Muscle layer of colon (tissue), 2 donors: ENCODE measurements at regions not wholly inside any gene's neighbourhood (a gene's known extent, or its start where the extent isn't known, plus 50 kb on each side); places are given as distances from the start of the nearest gene placed in this dataset.
"Not testable (repeated sequence)": the region's sequence is repeated elsewhere in the genome, so short reads cannot be mapped to it uniquely, and the experiment has no call there.

ENCODE experiments used
- H3K27ac ChIP-seq: one replicate; pipeline ENCODE4 v1.7.0; 2013; ENCODE audit warnings: low read depth, mild to moderate bottlenecking, low read length, moderate library complexity
- H3K27me3 ChIP-seq, 2 donors: one replicate each; pipeline ENCODE4 v1.7.0; 2013; ENCODE audit warnings: low read length in 2 of 2, mild to moderate bottlenecking in 2 of 2; ENCODE audit not compliant: insufficient read depth in 2 of 2, control insufficient read depth in 1 of 2
- H3K36me3 ChIP-seq: one replicate; pipeline ENCODE4 v1.7.0; 2013; ENCODE audit warnings: mild to moderate bottlenecking, low read length; ENCODE audit not compliant: insufficient read depth
- H3K4me1 ChIP-seq: one replicate; pipeline ENCODE4 v1.7.0; 2013; ENCODE audit warnings: mild to moderate bottlenecking, low read length; ENCODE audit not compliant: insufficient read depth
- H3K4me3 ChIP-seq, 2 donors: one replicate each; pipeline ENCODE4 v1.7.0; 2013; ENCODE audit warnings: low read length in 2 of 2, low read depth in 1 of 2, mild to moderate bottlenecking in 1 of 2, moderate library complexity in 1 of 2
- H3K9ac ChIP-seq: one replicate; pipeline ENCODE4 v1.7.0; 2013; ENCODE audit warnings: low read length
- H3K9me3 ChIP-seq: one replicate; pipeline ENCODE4 v1.7.0; 2013; ENCODE audit warnings: mild to moderate bottlenecking, low read length
- donor health status: abdominal sarcoma.
- donor health status: Adenocarcinoma of cecum.

GRCh38 chr7:26078437-26079336, 73.3 kb upstream of the NFE2L3 start:
- peaks cover 19% of the 10 kb centered on the region for H3K4me1 ChIP-seq
- peaks cover 13 to 44% of the 10 kb centered on the region in 2 donors for H3K27me3 ChIP-seq
- H3K27ac ChIP-seq, result no peak overlapping the region
- H3K36me3 ChIP-seq, result no peaks in the 10 kb centered on the region
- no peaks in the 10 kb centered on the region for H3K9me3 ChIP-seq
- peak overlapping the region in 1 of 2 donors; percentile 10 for H3K4me3 ChIP-seq
- H3K9ac ChIP-seq, result no peak overlapping the region

GRCh38 chr7:26081638-26082037, 70.4 kb upstream of the NFE2L3 start:
- Histone ChIP-seq H3K4me3 (no peak overlapping the region), H3K27ac (no peak overlapping the region), H3K36me3 (no peaks in the 10 kb centered on the region), H3K27me3 (peaks cover 13 to 53% of the 10 kb centered on the region in 2 donors), H3K9ac (no peak overlapping the region), H3K9me3 (no peaks in the 10 kb centered on the region), H3K4me1 (peaks cover 19% of the 10 kb centered on the region)

- no peaks in the 10 kb centered on the region for H3K9me3 ChIP-seq
- H3K27ac ChIP-seq, result no peak overlapping the region
- no peaks in the 10 kb centered on the region for H3K36me3 ChIP-seq
- H3K4me3 ChIP-seq, result no peak overlapping the region
- H3K27me3 ChIP-seq, result peaks cover 13 to 48% of the 10 kb centered on the region in 2 donors
- no peak overlapping the region for H3K9ac ChIP-seq
- H3K4me1 ChIP-seq, result peaks cover 16% of the 10 kb centered on the region
Measured at GRCh38 chr7:26083113-26083512, 68.9 kb upstream of the NFE2L3 start.

- Histone ChIP-seq H3K27ac (no peak overlapping the region), H3K27me3 (peaks cover 10 to 41% of the 10 kb centered on the region in 2 donors), H3K4me3 (no peak overlapping the region), H3K9me3 (no peaks in the 10 kb centered on the region), H3K4me1 (peaks cover 3% of the 10 kb centered on the region), H3K9ac (no peak overlapping the region), H3K36me3 (no peaks in the 10 kb centered on the region)
Measured at GRCh38 chr7:26084418-26084817, 67.6 kb upstream of the NFE2L3 start.

GRCh38 chr7:26085771-26086170, 66.2 kb upstream of the NFE2L3 start:
- Histone ChIP-seq H3K4me1 (no peaks in the 10 kb centered on the region), H3K9ac (no peak overlapping the region)

GRCh38 chr7:26087321-26088091, 64.5 kb upstream of the NFE2L3 start:
- peaks cover 0 to 10% of the 10 kb centered on the region in 2 donors for H3K27me3 ChIP-seq
- no peaks in the 10 kb centered on the region for H3K9me3 ChIP-seq
- H3K9ac ChIP-seq, result no peak overlapping the region
- H3K27ac ChIP-seq, result no peak overlapping the region
- H3K4me3 ChIP-seq, result no peak overlapping the region
- H3K4me1 ChIP-seq, result no peaks in the 10 kb centered on the region
- no peaks in the 10 kb centered on the region for H3K36me3 ChIP-seq

More at GRCh38 chr7:26085771-26086170, 66.2 kb upstream of the NFE2L3 start:
- no peak overlapping the region for H3K4me3 ChIP-seq
- H3K27ac ChIP-seq, result no peak overlapping the region
- no peaks in the 10 kb centered on the region for H3K36me3 ChIP-seq
- H3K9me3 ChIP-seq, result no peaks in the 10 kb centered on the region
- H3K27me3 ChIP-seq, result peaks cover 0 to 28% of the 10 kb centered on the region in 2 donors

- H3K27ac ChIP-seq, H3K9ac ChIP-seq, H3K4me3 ChIP-seq: not testable (repeated sequence)
Measured at GRCh38 chr7:26089469-26089868, 62.5 kb upstream of the NFE2L3 start.

GRCh38 chr7:26090927-26091519, 61.0 kb upstream of the NFE2L3 start:
- no peak overlapping the region for H3K9ac ChIP-seq
- H3K27ac ChIP-seq, result no peak overlapping the region
- no peaks in the 10 kb centered on the region for H3K27me3 ChIP-seq
- no peaks in the 10 kb centered on the region for H3K9me3 ChIP-seq
- no peak overlapping the region for H3K4me3 ChIP-seq
- H3K4me1 ChIP-seq, result no peaks in the 10 kb centered on the region
- H3K36me3 ChIP-seq, result no peaks in the 10 kb centered on the region

More at GRCh38 chr7:26089469-26089868, 62.5 kb upstream of the NFE2L3 start:
- not testable (repeated sequence) for H3K36me3 ChIP-seq, H3K4me1 ChIP-seq, H3K9me3 ChIP-seq, H3K27me3 ChIP-seq

GRCh38 chr7:26091933-26092332, 60.1 kb upstream of the NFE2L3 start:
- no peak overlapping the region for H3K27ac ChIP-seq
- no peaks in the 10 kb centered on the region for H3K36me3 ChIP-seq
- H3K27me3 ChIP-seq, result no peaks in the 10 kb centered on the region
- no peaks in the 10 kb centered on the region for H3K9me3 ChIP-seq
- no peak overlapping the region for H3K9ac ChIP-seq
- H3K4me3 ChIP-seq, result no peak overlapping the region
- no peaks in the 10 kb centered on the region for H3K4me1 ChIP-seq

GRCh38 chr7:26093023-26093422, 59.0 kb upstream of the NFE2L3 start:
- no peaks in the 10 kb centered on the region for H3K9me3 ChIP-seq
- no peak overlapping the region for H3K27ac ChIP-seq
- no peak overlapping the region for H3K4me3 ChIP-seq
- H3K27me3 ChIP-seq, result no peaks in the 10 kb centered on the region
- no peaks in the 10 kb centered on the region for H3K4me1 ChIP-seq
- H3K9ac ChIP-seq, result no peak overlapping the region
- H3K36me3 ChIP-seq, result no peaks in the 10 kb centered on the region

GRCh38 chr7:26096136-26096535, 55.9 kb upstream of the NFE2L3 start:
- no peak overlapping the region for H3K9ac ChIP-seq
- no peaks in the 10 kb centered on the region for H3K27me3 ChIP-seq
- H3K36me3 ChIP-seq, result no peaks in the 10 kb centered on the region
- H3K27ac ChIP-seq, result no peak overlapping the region
- H3K9me3 ChIP-seq, result no peaks in the 10 kb centered on the region
- H3K4me1 ChIP-seq, result no peaks in the 10 kb centered on the region
- H3K4me3 ChIP-seq, result no peak overlapping the region
